ENCODE measurements at regions not wholly inside any gene's neighbourhood (a gene's known extent, or its start where the extent isn't known, plus 50 kb on each side); places are given as distances from the start of the nearest gene placed in this dataset.

DNA sequence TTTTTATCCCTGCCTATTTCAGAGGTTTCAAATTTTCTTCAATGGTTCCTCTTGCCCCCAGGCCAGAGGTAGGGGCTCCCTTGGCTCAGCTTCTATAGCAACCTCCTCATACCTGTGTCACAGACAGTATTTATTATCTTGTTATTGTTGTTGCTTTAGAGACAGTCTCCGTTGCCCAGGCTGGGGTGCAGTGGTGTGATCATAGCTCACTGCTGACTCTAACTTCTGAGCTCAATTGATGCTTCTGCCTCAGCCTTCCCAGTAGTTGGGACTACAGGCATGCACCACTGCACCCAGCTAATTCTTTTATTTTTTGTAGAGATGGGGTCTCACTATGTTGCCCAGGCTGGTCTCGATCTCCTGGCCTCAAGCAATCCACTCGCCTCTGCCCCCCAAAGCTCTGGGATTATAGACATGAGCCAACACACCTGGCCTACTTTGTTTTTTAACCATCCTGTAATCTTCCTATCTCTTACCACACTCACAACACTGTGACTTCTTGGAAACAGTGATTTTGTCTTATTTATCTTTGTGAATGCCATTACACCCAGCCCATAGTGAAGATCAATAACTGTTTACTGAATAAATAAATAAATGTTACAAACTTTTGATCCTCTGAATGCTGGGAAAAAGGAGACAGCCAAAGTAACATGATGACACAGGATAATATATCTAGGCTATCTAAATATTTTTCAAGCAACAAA lies 95.9 kb downstream of the PHLDA1 start:
- Histone ChIP-seq H3K36me3 (no peaks in the 10 kb centered on the region), H3K27me3 (no peaks in the 10 kb centered on the region), H3K9me3 (no peaks in the 10 kb centered on the region), H3K4me1 (peaks cover 20% of the 10 kb centered on the region), H3K4me3 (no peak overlapping the region), H3K27ac (no peak overlapping the region)
- TF ChIP-seq, protein P1, sequence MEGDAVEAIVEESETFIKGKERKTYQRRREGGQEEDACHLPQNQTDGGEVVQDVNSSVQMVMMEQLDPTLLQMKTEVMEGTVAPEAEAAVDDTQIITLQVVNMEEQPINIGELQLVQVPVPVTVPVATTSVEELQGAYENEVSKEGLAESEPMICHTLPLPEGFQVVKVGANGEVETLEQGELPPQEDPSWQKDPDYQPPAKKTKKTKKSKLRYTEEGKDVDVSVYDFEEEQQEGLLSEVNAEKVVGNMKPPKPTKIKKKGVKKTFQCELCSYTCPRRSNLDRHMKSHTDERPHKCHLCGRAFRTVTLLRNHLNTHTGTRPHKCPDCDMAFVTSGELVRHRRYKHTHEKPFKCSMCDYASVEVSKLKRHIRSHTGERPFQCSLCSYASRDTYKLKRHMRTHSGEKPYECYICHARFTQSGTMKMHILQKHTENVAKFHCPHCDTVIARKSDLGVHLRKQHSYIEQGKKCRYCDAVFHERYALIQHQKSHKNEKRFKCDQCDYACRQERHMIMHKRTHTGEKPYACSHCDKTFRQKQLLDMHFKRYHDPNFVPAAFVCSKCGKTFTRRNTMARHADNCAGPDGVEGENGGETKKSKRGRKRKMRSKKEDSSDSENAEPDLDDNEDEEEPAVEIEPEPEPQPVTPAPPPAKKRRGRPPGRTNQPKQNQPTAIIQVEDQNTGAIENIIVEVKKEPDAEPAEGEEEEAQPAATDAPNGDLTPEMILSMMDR (IDR thresholded peaks at IDR 0.05): no peak
- intact Hi-C loops (cut with DNase I): no loop called here
- ATAC-seq (no peak), DNase-seq (no peak)

DNA sequence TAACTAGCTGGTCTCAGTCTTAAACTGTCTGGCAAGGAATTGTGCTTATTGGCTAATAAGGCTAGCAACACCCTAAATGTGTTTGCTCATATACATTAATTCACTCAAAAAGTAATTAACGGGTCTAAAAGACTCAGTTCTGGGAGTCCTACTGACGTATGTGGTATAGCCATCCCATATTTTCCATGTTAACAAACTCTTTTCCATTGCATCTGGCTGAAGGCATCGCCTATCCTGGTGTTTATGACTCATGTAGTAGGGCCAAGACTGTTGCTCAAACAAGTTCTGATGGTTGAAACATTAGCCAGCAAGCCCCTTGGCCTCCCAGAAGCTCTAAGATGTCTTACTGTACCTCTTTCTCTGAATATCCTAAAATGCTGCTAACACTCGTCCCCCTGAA lies 98.5 kb downstream of the PHLDA1 start:
- TF ChIP-seq, protein P1 (IDR thresholded peaks at IDR 0.05): no peak
- peaks cover 13% of the 10 kb centered on the region for H3K4me1 ChIP-seq
- DNase-seq (no peak), ATAC-seq (no peak)
- no peaks in the 10 kb centered on the region for H3K36me3 ChIP-seq
- no peak overlapping the region for H3K4me3 ChIP-seq
- no peak overlapping the region for H3K27ac ChIP-seq
- H3K27me3 ChIP-seq: no peaks in the 10 kb centered on the region
- intact Hi-C loops (cut with DNase I): no loop called here
- H3K9me3 ChIP-seq: no peaks in the 10 kb centered on the region

DNA sequence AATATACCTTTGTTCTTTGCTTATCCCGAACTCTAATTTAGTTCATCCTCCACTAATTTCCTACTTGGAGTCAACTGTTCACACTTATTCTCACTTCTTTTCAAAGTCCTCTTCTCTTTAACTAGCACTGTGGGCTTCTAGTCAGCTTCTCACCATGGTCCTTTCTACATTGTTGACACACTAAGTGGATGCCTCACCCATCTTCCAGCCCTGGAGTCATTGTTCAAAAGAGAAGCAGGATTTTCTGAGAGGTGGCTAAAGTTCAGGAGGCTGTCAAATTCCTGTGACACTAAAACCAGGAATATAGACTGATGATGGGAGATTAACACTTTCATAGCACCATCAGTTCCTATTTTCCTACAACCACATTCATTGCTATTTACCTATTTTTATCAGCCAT lies 99.3 kb downstream of the PHLDA1 start:
- Histone ChIP-seq H3K27ac (no peak overlapping the region), H3K9me3 (no peaks in the 10 kb centered on the region), H3K27me3 (no peaks in the 10 kb centered on the region), H3K4me3 (no peak overlapping the region), H3K4me1 (peaks cover 13% of the 10 kb centered on the region), H3K36me3 (no peaks in the 10 kb centered on the region)
- intact Hi-C loops (cut with DNase I): no loop called here
- ATAC-seq: no peak
- no peak for DNase-seq
- TF ChIP-seq, protein P1 (IDR thresholded peaks at IDR 0.05): no peak

DNA sequence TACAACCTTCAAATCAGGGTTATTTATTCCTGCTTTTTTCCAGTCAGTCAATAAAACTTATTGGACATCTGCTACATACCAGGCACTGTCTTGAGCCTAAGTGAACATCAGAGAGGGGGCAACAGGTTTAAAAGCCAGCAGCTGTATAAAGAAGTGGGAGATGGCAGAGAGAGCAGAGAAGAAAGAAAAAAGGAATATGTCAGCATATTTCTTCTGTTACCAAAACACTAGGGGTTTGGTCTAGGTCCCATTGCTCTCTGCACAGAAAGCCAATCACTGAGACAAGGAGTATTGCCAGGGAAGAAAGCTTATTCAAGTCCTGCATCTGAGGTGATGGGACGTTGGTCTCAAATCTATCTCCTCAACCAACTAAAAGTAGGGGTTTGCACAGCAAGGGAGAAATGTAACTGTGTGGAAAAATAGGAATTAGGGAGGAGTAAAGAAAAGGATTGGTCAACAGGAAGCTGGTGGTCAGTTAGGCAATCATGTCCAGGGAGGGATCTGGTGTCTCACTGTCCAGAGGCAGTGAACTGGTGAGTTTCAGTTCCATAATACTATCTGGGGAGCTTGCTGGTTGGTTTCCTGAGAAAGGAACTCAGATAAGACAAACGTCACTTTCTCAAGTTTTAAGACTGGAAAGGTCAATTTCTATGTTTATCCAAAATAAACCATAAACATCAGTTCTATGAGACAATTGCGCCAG lies 107.5 kb downstream of the PHLDA1 start:
- no peaks in the 10 kb centered on the region for H3K4me1 ChIP-seq
- no peak for DNase-seq
- intact Hi-C loops (cut with DNase I): no loop called here
- no peaks in the 10 kb centered on the region for H3K27me3 ChIP-seq
- ATAC-seq: peak; percentile 61
- H3K36me3 ChIP-seq: no peaks in the 10 kb centered on the region
- no peaks in the 10 kb centered on the region for H3K9me3 ChIP-seq
- H3K27ac ChIP-seq: no peak overlapping the region
- TF ChIP-seq, protein P1 (IDR thresholded peaks at IDR 0.05): no peak
- H3K4me3 ChIP-seq: no peak overlapping the region

DNA sequence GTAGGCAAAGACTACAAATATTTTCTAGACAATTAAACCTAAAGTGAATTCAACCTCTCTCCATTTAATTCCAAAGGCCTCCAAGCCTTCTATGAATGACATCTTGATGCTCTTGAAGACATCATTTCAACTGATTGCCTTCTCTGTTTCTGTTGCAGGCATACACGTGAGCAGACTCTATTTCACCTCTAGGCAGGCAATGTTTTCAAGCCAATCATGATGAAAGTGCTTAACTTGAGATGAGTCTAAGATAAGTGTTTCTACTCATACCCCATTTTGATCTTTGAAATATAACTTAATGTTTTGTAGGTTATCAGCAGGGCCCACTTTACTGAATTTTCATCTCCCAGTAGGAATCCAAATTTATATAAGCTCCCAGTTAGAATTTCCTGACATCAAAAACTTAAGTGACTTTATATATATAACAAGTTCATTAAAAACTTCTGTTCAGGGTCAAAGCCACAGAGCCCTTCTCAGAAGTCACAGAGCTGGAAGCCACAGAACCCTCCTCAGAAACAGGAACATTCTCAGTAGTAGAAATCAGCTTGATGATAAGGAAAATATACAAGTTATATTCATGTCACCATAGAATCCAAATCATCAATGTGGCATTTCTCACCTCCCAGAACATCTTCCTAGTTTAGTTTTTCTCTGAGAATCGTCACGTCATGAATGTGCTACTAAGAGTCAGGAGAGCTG lies 108.5 kb downstream of the PHLDA1 start:
- DNase-seq (no peak), ATAC-seq (no peak)
- no peaks in the 10 kb centered on the region for H3K9me3 ChIP-seq
- H3K36me3 ChIP-seq: no peaks in the 10 kb centered on the region
- H3K4me3 ChIP-seq: no peak overlapping the region
- H3K27me3 ChIP-seq: no peaks in the 10 kb centered on the region
- no peak overlapping the region for H3K27ac ChIP-seq
- TF ChIP-seq, protein P1 (IDR thresholded peaks at IDR 0.05): no peak
- no peaks in the 10 kb centered on the region for H3K4me1 ChIP-seq
- intact Hi-C loops (cut with DNase I): no loop called here
